ENCODE measurements at regions not wholly inside any gene's neighbourhood (a gene's known extent, or its start where the extent isn't known, plus 50 kb on each side); places are given as distances from the start of the nearest gene placed in this dataset.
"Not testable (repeated sequence)": the region's sequence is repeated elsewhere in the genome, so short reads cannot be mapped to it uniquely, and the experiment has no call there.

- H3K4me2 ChIP-seq: no peak overlapping the region
- H4K20me1 ChIP-seq (ENCODE audit: insufficient read depth, poor library complexity, severe bottlenecking): no peaks in the 10 kb centered on the region
- no peaks in the 10 kb centered on the region for H3K4me1 ChIP-seq (ENCODE audit: insufficient read depth)
- no peaks in the 10 kb centered on the region for H3K9me3 ChIP-seq (ENCODE audit: low read depth)
- H3K36me3 ChIP-seq (replicated peaks; ENCODE audit: insufficient read depth, low read depth): no peaks in the 10 kb centered on the region
- no peak overlapping the region for H3K27ac ChIP-seq
- DNase-seq (ENCODE audit: low spot score): no peak
- TF ChIP-seq EZH2 (IDR thresholded peaks at IDR 0.05; ENCODE audit: borderline replicate concordance) (no peak), EZH2phosphoT487 (IDR thresholded peaks at IDR 0.05; ENCODE audit: low read depth, severe bottlenecking, unreplicated experiment) (no peak), CTCF (IDR thresholded peaks at IDR 0.05; ENCODE audit: poor library complexity) (no peak)
- no peak overlapping the region for H2AFZ ChIP-seq
- 95% methylated on average over 22 of the region's 22 CpGs for WGBS (ENCODE audit: low lambda C conversion rate, missing lambda C conversion rate)
- H3K27me3 ChIP-seq: no peaks in the 10 kb centered on the region
- H3K9me2 ChIP-seq (replicated peaks; ENCODE audit: insufficient read depth): no peaks in the 10 kb centered on the region
- H3K4me3 ChIP-seq: no peak overlapping the region
- no peaks in the 10 kb centered on the region for H3K79me2 ChIP-seq
Observed at GRCh38 chr7:79740076-79740475, 286.6 kb upstream of the MAGI2 start.

- H3K9me3 ChIP-seq (ENCODE audit: low read depth); DNase-seq (ENCODE audit: low spot score); H2AFZ ChIP-seq; H3K36me3 ChIP-seq (replicated peaks; ENCODE audit: insufficient read depth, low read depth); H3K4me1 ChIP-seq (ENCODE audit: insufficient read depth); H3K79me2 ChIP-seq; H3K27ac ChIP-seq; H3K9me2 ChIP-seq (replicated peaks; ENCODE audit: insufficient read depth); H3K4me2 ChIP-seq; H3K27me3 ChIP-seq; H3K4me3 ChIP-seq; H4K20me1 ChIP-seq (ENCODE audit: insufficient read depth, poor library complexity, severe bottlenecking): not testable (repeated sequence)
- 94% methylated on average over 10 of the region's 44 CpGs for WGBS (ENCODE audit: low lambda C conversion rate, missing lambda C conversion rate)
Observed at GRCh38 chr7:79739036-79739709, 285.7 kb upstream of the MAGI2 start.

GRCh38 chr7:79736418-79736817 is 283.0 kb upstream of the MAGI2 start:
- Histone ChIP-seq H3K4me2 (no peak overlapping the region), H3K27me3 (no peaks in the 10 kb centered on the region), H3K4me1 (ENCODE audit: insufficient read depth) (no peaks in the 10 kb centered on the region), H2AFZ (no peak overlapping the region), H3K27ac (no peak overlapping the region), H3K36me3 (replicated peaks; ENCODE audit: insufficient read depth, low read depth) (no peaks in the 10 kb centered on the region), H4K20me1 (ENCODE audit: insufficient read depth, poor library complexity, severe bottlenecking) (no peaks in the 10 kb centered on the region), H3K9me2 (replicated peaks; ENCODE audit: insufficient read depth) (no peaks in the 10 kb centered on the region), H3K9me3 (ENCODE audit: low read depth) (peaks cover 6% of the 10 kb centered on the region), H3K79me2 (no peaks in the 10 kb centered on the region), H3K4me3 (no peak overlapping the region)
- no peak for DNase-seq (ENCODE audit: low spot score)
- TF ChIP-seq EZH2 (IDR thresholded peaks at IDR 0.05; ENCODE audit: borderline replicate concordance): no peak
- TF ChIP-seq CTCF (IDR thresholded peaks at IDR 0.05; ENCODE audit: poor library complexity): no peak
- no peak for TF ChIP-seq EZH2phosphoT487 (IDR thresholded peaks at IDR 0.05; ENCODE audit: low read depth, severe bottlenecking, unreplicated experiment)
- WGBS (ENCODE audit: low lambda C conversion rate, missing lambda C conversion rate): 90% methylated on average over 3 of the region's 3 CpGs

- Histone ChIP-seq H4K20me1 (ENCODE audit: insufficient read depth, poor library complexity, severe bottlenecking) (no peaks in the 10 kb centered on the region), H3K27me3 (no peaks in the 10 kb centered on the region)
- WGBS (ENCODE audit: low lambda C conversion rate, missing lambda C conversion rate): 100% methylated on average over 1 of the region's 1 CpG
Observed at GRCh38 chr7:79735012-79735411, 281.5 kb upstream of the MAGI2 start.

More at GRCh38 chr7:79735012-79735411, 281.5 kb upstream of the MAGI2 start:
- Histone ChIP-seq H3K27ac (no peak overlapping the region), H2AFZ (no peak overlapping the region), H3K36me3 (replicated peaks; ENCODE audit: insufficient read depth, low read depth) (no peaks in the 10 kb centered on the region), H3K9me2 (replicated peaks; ENCODE audit: insufficient read depth) (no peaks in the 10 kb centered on the region), H3K4me1 (ENCODE audit: insufficient read depth) (no peaks in the 10 kb centered on the region), H3K79me2 (no peaks in the 10 kb centered on the region), H3K4me3 (no peak overlapping the region), H3K9me3 (ENCODE audit: low read depth) (peaks cover 6% of the 10 kb centered on the region), H3K4me2 (no peak overlapping the region)
- no peak for DNase-seq (ENCODE audit: low spot score)
- TF ChIP-seq EZH2phosphoT487 (IDR thresholded peaks at IDR 0.05; ENCODE audit: low read depth, severe bottlenecking, unreplicated experiment) (no peak), EZH2 (IDR thresholded peaks at IDR 0.05; ENCODE audit: borderline replicate concordance) (no peak), CTCF (IDR thresholded peaks at IDR 0.05; ENCODE audit: poor library complexity) (no peak)

Data from hepatocyte (in vitro differentiated cells).